ENCODE measurements at regions not wholly inside any gene's neighbourhood (a gene's known extent, or its start where the extent isn't known, plus 50 kb on each side); places are given as distances from the start of the nearest gene placed in this dataset.

- H3K9ac ChIP-seq = no peak overlapping the region
- no peak overlapping the region for H3K4me2 ChIP-seq (ENCODE audit: low read length)
- H3K27ac ChIP-seq = no peak overlapping the region
- H3K4me1 ChIP-seq = no peaks in the 10 kb centered on the region
- H3K27me3 ChIP-seq (ENCODE audit: control insufficient read depth, insufficient read depth, low read length) = no peaks in the 10 kb centered on the region
- no peak overlapping the region for H2AFZ ChIP-seq
- TF ChIP-seq CTCF (IDR thresholded peaks at IDR 0.05) = no peak
- H3K9me3 ChIP-seq (ENCODE audit: control insufficient read depth, low read length) = no peaks in the 10 kb centered on the region
- H3K36me3 ChIP-seq (ENCODE audit: control insufficient read depth, insufficient read depth, low read length) = no peaks in the 10 kb centered on the region
- no peaks in the 10 kb centered on the region for H3K79me2 ChIP-seq
- no peak overlapping the region for H3K4me3 ChIP-seq (ENCODE audit: low read depth, low read length)
Observed at GRCh38 chr15:35191783-35192182, 106.7 kb upstream of the NANOGP8 start.

GRCh38 chr15:35186346-35186745 lies 101.3 kb upstream of the NANOGP8 start:
- H3K4me3 ChIP-seq (ENCODE audit: low read depth, low read length) = no peak overlapping the region
- no peaks in the 10 kb centered on the region for H3K27me3 ChIP-seq (ENCODE audit: control insufficient read depth, insufficient read depth, low read length)
- H3K79me2 ChIP-seq = no peaks in the 10 kb centered on the region
- H3K9me3 ChIP-seq (ENCODE audit: control insufficient read depth, low read length) = no peaks in the 10 kb centered on the region
- no peaks in the 10 kb centered on the region for H3K4me1 ChIP-seq
- no peak for TF ChIP-seq CTCF (IDR thresholded peaks at IDR 0.05)
- H3K27ac ChIP-seq = no peak overlapping the region
- H2AFZ ChIP-seq = no peak overlapping the region
- H3K4me2 ChIP-seq (ENCODE audit: low read length) = no peak overlapping the region
- no peaks in the 10 kb centered on the region for H3K36me3 ChIP-seq (ENCODE audit: control insufficient read depth, insufficient read depth, low read length)
- no peak overlapping the region for H3K9ac ChIP-seq

- Histone ChIP-seq H3K36me3 (ENCODE audit: control insufficient read depth, insufficient read depth, low read length) (no peaks in the 10 kb centered on the region), H3K4me3 (ENCODE audit: low read depth, low read length) (no peak overlapping the region), H3K4me2 (ENCODE audit: low read length) (no peak overlapping the region), H3K9ac (no peak overlapping the region), H3K9me3 (ENCODE audit: control insufficient read depth, low read length) (no peaks in the 10 kb centered on the region), H3K27me3 (ENCODE audit: control insufficient read depth, insufficient read depth, low read length) (no peaks in the 10 kb centered on the region), H2AFZ (no peak overlapping the region), H3K27ac (no peak overlapping the region), H3K79me2 (no peaks in the 10 kb centered on the region), H3K4me1 (no peaks in the 10 kb centered on the region)
- no peak for TF ChIP-seq CTCF (IDR thresholded peaks at IDR 0.05)
Observed at GRCh38 chr15:35184646-35185045, 99.6 kb upstream of the NANOGP8 start.

GRCh38 chr15:35182841-35183479 lies 97.9 kb upstream of the NANOGP8 start:
- Histone ChIP-seq H3K4me1 (no peaks in the 10 kb centered on the region), H3K27me3 (ENCODE audit: control insufficient read depth, insufficient read depth, low read length) (no peaks in the 10 kb centered on the region), H3K79me2 (no peaks in the 10 kb centered on the region), H3K36me3 (ENCODE audit: control insufficient read depth, insufficient read depth, low read length) (no peaks in the 10 kb centered on the region), H3K9me3 (ENCODE audit: control insufficient read depth, low read length) (no peaks in the 10 kb centered on the region), H3K4me3 (ENCODE audit: low read depth, low read length) (no peak overlapping the region), H3K27ac (no peak overlapping the region), H2AFZ (no peak overlapping the region), H3K4me2 (ENCODE audit: low read length) (no peak overlapping the region), H3K9ac (no peak overlapping the region)
- no peak for TF ChIP-seq CTCF (IDR thresholded peaks at IDR 0.05)

- Histone ChIP-seq H3K9ac (no peak overlapping the region), H3K4me2 (ENCODE audit: low read length) (no peak overlapping the region), H3K36me3 (ENCODE audit: control insufficient read depth, insufficient read depth, low read length) (no peaks in the 10 kb centered on the region), H3K4me3 (ENCODE audit: low read depth, low read length) (no peak overlapping the region), H3K4me1 (no peaks in the 10 kb centered on the region), H3K27ac (no peak overlapping the region), H3K79me2 (no peaks in the 10 kb centered on the region), H3K27me3 (ENCODE audit: control insufficient read depth, insufficient read depth, low read length) (no peaks in the 10 kb centered on the region), H2AFZ (no peak overlapping the region), H3K9me3 (ENCODE audit: control insufficient read depth, low read length) (no peaks in the 10 kb centered on the region)
- TF ChIP-seq CTCF (IDR thresholded peaks at IDR 0.05) = no peak
Observed at GRCh38 chr15:35181538-35181937, 96.4 kb upstream of the NANOGP8 start.
